HepG2 (cell line): ENCODE measurements at regions not wholly inside any gene's neighbourhood (a gene's known extent, or its start where the extent isn't known, plus 50 kb on each side); places are given as distances from the start of the nearest gene placed in this dataset.

Experiments used
- ATAC-seq: fragments of 200-7000 bp; cut with Tn5 transposase; 3 replicates; pipeline ENCODE4 v1.9.1; 2020; ENCODE audit warnings: mild to moderate bottlenecking, moderate library complexity
- BruUV-seq: library from RNA; stranded (reverse); fragments of 400-500 nt; replicated peaks from 2 replicates; lab custom pipeline; 2021; lab: Mats Ljungman, UMichigan
- CTCF ChIA-PET: fragments of 300-600 bp; formaldehyde crosslinking; extraction: SDS; loops from one replicate; lab custom pipeline; 2021; ENCODE audit warnings: low total read pairs, inconsistent platforms, low intra/inter-chr PET ratio; lab: Yijun Ruan, JAX
- POLR2A ChIA-PET: fragments of 350-600 bp; sonication (Branson Sonifier 250); formaldehyde crosslinking; loops from one replicate; lab custom pipeline; 2020; ENCODE audit warnings: antibody characterized with exemption, inconsistent platforms; lab: Yijun Ruan, JAX
- DNase-seq: peaks from one replicate; pipeline ENCODE4 v3.0.0-alpha.2; 2015; ENCODE audit warnings: low spot score
- FAIRE-seq: peaks from 3 replicates; lab custom pipeline; 2011; peaks lifted over from hg19 to GRCh38; lab: Jason Lieb, UNC
- H2AFZ ChIP-seq: one replicate; pipeline ENCODE4 v1.6.1; 2011; ENCODE audit warnings: low read length, inconsistent platforms
- H3K27ac ChIP-seq: fragments of 300-600 bp; 3 replicates; pipeline ENCODE4 v1.8.0; 2011; ENCODE audit warnings: mixed run types, mild to moderate bottlenecking, mixed read lengths, low read length, inconsistent platforms; ENCODE audit not compliant: insufficient read depth; ENCODE audit errors: extremely low read length
- H3K27me3 ChIP-seq, 2 experiments: fragments of 200-600 bp in 1 of 2; 2 replicates in 1 of 2; 3 replicates in 1 of 2; pipeline versions ENCODE4 v1.6.0 to v1.8.0; 2011; ENCODE audit warnings: low read length in 2 of 2, mild to moderate bottlenecking in 2 of 2, moderate library complexity in 2 of 2, inconsistent platforms in 1 of 2; ENCODE audit not compliant: insufficient read depth in 2 of 2, control insufficient read depth in 1 of 2
- H3K36me3 ChIP-seq, 2 experiments: fragments of 200-600 bp in 1 of 2; replicated peaks in 1 of 2; 2 replicates in 1 of 2; 3 replicates in 1 of 2; pipeline versions ENCODE4 v1.5.1 to v1.8.0; 2011; ENCODE audit warnings: low read length in 2 of 2, inconsistent platforms in 1 of 2; ENCODE audit not compliant: insufficient read depth in 2 of 2, control insufficient read depth in 1 of 2
- H3K4me1 ChIP-seq: 2 replicates; pipeline ENCODE4 v1.5.1; 2012; ENCODE audit warnings: low read length, inconsistent platforms; ENCODE audit not compliant: insufficient read depth
- H3K4me2 ChIP-seq: 2 replicates; pipeline ENCODE4 v1.6.0; 2011; ENCODE audit warnings: low read depth, low read length, inconsistent platforms
- H3K4me3 ChIP-seq, 3 experiments: fragments of 200-600 bp in 1 of 3; sonication (generic), shearing (Covaris generic) in 1 of 3; replicated peaks in 1 of 3; 2 replicates each; pipeline ENCODE4 v1.5.1; 2011 to 2016; ENCODE audit warnings: low read length in 3 of 3, inconsistent platforms in 2 of 3, low read depth in 2 of 3, mild to moderate bottlenecking in 2 of 3, control low read depth in 1 of 3, mixed read lengths in 1 of 3; ENCODE audit not compliant: insufficient read depth in 1 of 3
- H3K79me2 ChIP-seq: one replicate; pipeline ENCODE4 v1.6.1; 2011; ENCODE audit warnings: low read length, inconsistent platforms; ENCODE audit not compliant: insufficient read depth
- H3K9ac ChIP-seq: 2 replicates; pipeline ENCODE4 v1.6.0; 2011; ENCODE audit warnings: mild to moderate bottlenecking, low read depth, low read length, inconsistent platforms; ENCODE audit not compliant: insufficient read depth
- H3K9me3 ChIP-seq: 2 replicates; pipeline ENCODE4 v1.5.1; 2012; ENCODE audit warnings: mild to moderate bottlenecking, low read length
- H4K20me1 ChIP-seq: 2 replicates; pipeline ENCODE4 v1.6.0; 2011; ENCODE audit warnings: inconsistent platforms, mild to moderate bottlenecking, low read length, moderate library complexity; ENCODE audit not compliant: insufficient read depth
- CBX1 ChIP-seq: IDR thresholded peaks from one replicate; pipeline ENCODE4 v1.6.1; 2016; ENCODE audit warnings: antibody characterized with exemption, low read depth
- FOXO1 ChIP-seq: sonication (generic); formaldehyde crosslinking; IDR thresholded peaks from 2 replicates; pipeline ENCODE4 v1.4.0; 2020; ENCODE audit warnings: missing genetic modification reagents
- PAWR ChIP-seq: sonication (generic); formaldehyde crosslinking; IDR thresholded peaks from 2 replicates; pipeline ENCODE4 v1.4.0; 2020; ENCODE audit warnings: missing genetic modification reagents, mild to moderate bottlenecking, borderline replicate concordance
- SKI ChIP-seq: fragments of 450-650 bp; IDR thresholded peaks from one replicate; pipeline ENCODE4 v1.6.1; 2018; ENCODE audit warnings: mild to moderate bottlenecking; ENCODE audit not compliant: partially characterized antibody
- TBP ChIP-seq: sonication (generic); formaldehyde crosslinking; IDR thresholded peaks from 2 replicates; pipeline ENCODE4 v1.5.0; 2020; ENCODE audit warnings: missing genetic modification reagents
- ZBTB26 ChIP-seq: IDR thresholded peaks from 2 replicates; pipeline ENCODE4 v1.6.1; 2016; ENCODE audit warnings: missing compliant biosample characterization, missing genetic modification reagents, borderline replicate concordance
- ZBTB38 ChIP-seq: sonication (generic); formaldehyde crosslinking; IDR thresholded peaks from 2 replicates; pipeline ENCODE4 v1.5.1; 2020; ENCODE audit warnings: mild to moderate bottlenecking, missing genetic modification reagents
- ZNF34 ChIP-seq: sonication (generic); formaldehyde crosslinking; IDR thresholded peaks from 2 replicates; pipeline ENCODE4 v1.4.0; 2020; ENCODE audit warnings: mild to moderate bottlenecking, missing genetic modification reagents, borderline replicate concordance
- ZNF432 ChIP-seq: sonication (generic); formaldehyde crosslinking; IDR thresholded peaks from 2 replicates; pipeline ENCODE4 v1.5.0; 2020; ENCODE audit warnings: missing genetic modification reagents, mild to moderate bottlenecking, borderline replicate concordance
- ZNF557 ChIP-seq: sonication (generic); formaldehyde crosslinking; IDR thresholded peaks from 2 replicates; pipeline ENCODE4 v1.4.0; 2020; ENCODE audit warnings: missing genetic modification reagents
- ZNF747 ChIP-seq: sonication (generic); formaldehyde crosslinking; IDR thresholded peaks from 2 replicates; pipeline ENCODE4 v1.8.1; 2023; ENCODE audit warnings: missing genetic modification reagents, mild to moderate bottlenecking, borderline replicate concordance
- ZNF788 ChIP-seq: sonication (generic); formaldehyde crosslinking; IDR thresholded peaks from 2 replicates; pipeline ENCODE4 v1.5.0; 2020; ENCODE audit warnings: mild to moderate bottlenecking, missing genetic modification reagents, borderline replicate concordance
- ZNF891 ChIP-seq: sonication (generic); formaldehyde crosslinking; IDR thresholded peaks from 2 replicates; pipeline ENCODE4 v1.5.0; 2020; ENCODE audit warnings: mild to moderate bottlenecking, missing genetic modification reagents
- ZSCAN31 ChIP-seq: sonication (generic); formaldehyde crosslinking; IDR thresholded peaks from 2 replicates; pipeline ENCODE4 v1.5.0; 2020; ENCODE audit warnings: low read depth, mild to moderate bottlenecking, missing genetic modification reagents
- WGBS: methylation state at CpG from one replicate; pipeline ENCODE4 v1.1.6; 2017; ENCODE audit warnings: low lambda C conversion rate; 5-methylcytosine and 5-hydroxymethylcytosine counted together
- in situ Hi-C: cut with HindIII; loops from 2 replicates; pipeline ENCODE4 v1.10.0; 2017; ENCODE audit warnings: low pct_unique_long_range_greater_than_20kb; ENCODE audit not compliant: extremely low pct_ligation_motif_present
- intact Hi-C: fragments of 100-400 bp; cut with micrococcal nuclease; formaldehyde crosslinking; loops from one replicate; pipeline ENCODE4 v1.10.0; 2022; ENCODE audit not compliant: unreplicated experiment

GRCh38 chrX:109844986-109845385 is 111.9 kb upstream of the ACSL4 start:
- no peak overlapping the region for H3K27ac ChIP-seq
- intact Hi-C loops: no loop called here
- TF ChIP-seq TBP (CRISPR knock-in tag) (no peak), ZNF34 (CRISPR knock-in tag) (no peak), ZNF788 (CRISPR knock-in tag) (no peak), FOXO1 (CRISPR knock-in tag) (no peak), SKI (no peak), ZBTB38 (CRISPR knock-in tag) (no peak), CBX1 (no peak), ZNF747 (CRISPR knock-in tag) (no peak), ZNF891 (no peak), ZNF557 (no peak), PAWR (no peak), ZBTB26 (no peak), ZSCAN31 (no peak), ZNF432 (CRISPR knock-in tag) (no peak)

More at GRCh38 chrX:109844986-109845385, 111.9 kb upstream of the ACSL4 start:
- ATAC-seq (no peak), DNase-seq (no peak), FAIRE-seq (peak; percentile 18)
- peaks cover 82% of the 10 kb centered on the region for H3K4me1 ChIP-seq
- CTCF ChIA-PET: no interaction called here
- BruUV-seq: no TSS peak
- H3K9me3 ChIP-seq: no peaks in the 10 kb centered on the region
- no peak overlapping the region for H3K9ac ChIP-seq
- H3K4me3 ChIP-seq: no peak overlapping the region
- no peaks in the 10 kb centered on the region for H3K36me3 ChIP-seq
- WGBS: 100% methylated on average over 2 of the region's 4 CpGs
- H3K79me2 ChIP-seq: no peaks in the 10 kb centered on the region
- H2AFZ ChIP-seq: no peak overlapping the region
- H4K20me1 ChIP-seq: no peaks in the 10 kb centered on the region
- POLR2A ChIA-PET: no interaction called here
- H3K4me2 ChIP-seq: no peak overlapping the region
- no peaks in the 10 kb centered on the region for H3K27me3 ChIP-seq
- in situ Hi-C loops: no loop called here
